Epidermal melanocyte (primary cell): ENCODE measurements at regions not wholly inside any gene's neighbourhood (a gene's known extent, or its start where the extent isn't known, plus 50 kb on each side); places are given as distances from the start of the nearest gene placed in this dataset.

Experiments
- DNase-seq: peaks from one replicate; pipeline ENCODE4 v3.0.0; 2011; ENCODE audit warnings: low spot score; ENCODE audit not compliant: insufficient read length

- DNase-seq: no peak
These were observed 51.8 kb upstream of the RIPOR2 start for GRCh38 chr6:24987446-24988115.

- DNase-seq: no peak
These were observed 52.8 kb upstream of the RIPOR2 start for GRCh38 chr6:24988562-24988961.

GRCh38 chr6:24990236-24990845, 54.6 kb upstream of the RIPOR2 start:
- DNase-seq: no peak

- DNase-seq: no peak
These were observed 55.4 kb upstream of the RIPOR2 start for GRCh38 chr6:24990944-24991809.

GRCh38 chr6:24991810-24992467, 56.2 kb upstream of the RIPOR2 start:
- DNase-seq: peak; percentile 61

GRCh38 chr6:24994812-24995211, 59.1 kb upstream of the RIPOR2 start:
- no peak for DNase-seq

- no peak for DNase-seq
These were observed 59.5 kb upstream of the RIPOR2 start for GRCh38 chr6:24995270-24995669.

GRCh38 chr6:24996269-24996836, 60.6 kb upstream of the RIPOR2 start:
- no peak for DNase-seq

GRCh38 chr6:24997231-24997630, 61.5 kb upstream of the RIPOR2 start:
- no peak for DNase-seq

- DNase-seq: no peak
These were observed 62.1 kb upstream of the RIPOR2 start for GRCh38 chr6:24997905-24998304.

GRCh38 chr6:25002326-25003091, 66.7 kb upstream of the RIPOR2 start:
- DNase-seq: no peak

GRCh38 chr6:25004357-25004756, 68.6 kb upstream of the RIPOR2 start:
- no peak for DNase-seq

- DNase-seq: no peak
These were observed 69.2 kb upstream of the RIPOR2 start for GRCh38 chr6:25005010-25005409.

GRCh38 chr6:25006075-25006474, 70.3 kb upstream of the RIPOR2 start:
- no peak for DNase-seq

GRCh38 chr6:25006565-25007001, 70.8 kb upstream of the RIPOR2 start:
- DNase-seq: no peak

- DNase-seq: no peak
These were observed 71.5 kb upstream of the RIPOR2 start for GRCh38 chr6:25007269-25007699.

GRCh38 chr6:25008707-25009392, 73.1 kb upstream of the RIPOR2 start:
- DNase-seq: no peak

GRCh38 chr6:25009393-25009710, 73.6 kb upstream of the RIPOR2 start:
- no peak for DNase-seq

- no peak for DNase-seq
These were observed 74.4 kb upstream of the RIPOR2 start for GRCh38 chr6:25010176-25010575.
